ENCODE measurements at regions not wholly inside any gene's neighbourhood (a gene's known extent, or its start where the extent isn't known, plus 50 kb on each side); places are given as distances from the start of the nearest gene placed in this dataset.

DNA sequence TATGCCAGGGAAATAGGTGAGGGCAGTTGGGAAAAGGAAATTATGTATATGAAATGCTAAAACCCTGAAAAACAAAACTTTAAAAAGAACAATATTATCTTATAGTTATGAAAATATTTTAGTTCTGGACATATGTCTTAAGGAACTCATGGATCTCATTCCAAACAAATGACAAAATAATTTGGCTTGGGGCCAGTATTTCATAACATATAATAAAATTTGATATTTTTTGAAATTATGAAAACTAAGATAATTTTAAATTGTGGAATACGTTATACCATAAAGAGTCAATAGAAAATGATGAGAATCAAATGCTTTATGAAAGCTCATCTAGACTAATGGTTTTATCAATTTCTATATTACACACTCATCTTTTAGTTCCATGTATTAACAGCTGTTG is 173.8 kb upstream of the DCN start:
- no peak for TF ChIP-seq ZNF274 (IDR thresholded peaks at IDR 0.05; ENCODE audit: low read depth, low read length)
- H3K4me3 ChIP-seq (ENCODE audit: low read length), result no peak overlapping the region

DNA sequence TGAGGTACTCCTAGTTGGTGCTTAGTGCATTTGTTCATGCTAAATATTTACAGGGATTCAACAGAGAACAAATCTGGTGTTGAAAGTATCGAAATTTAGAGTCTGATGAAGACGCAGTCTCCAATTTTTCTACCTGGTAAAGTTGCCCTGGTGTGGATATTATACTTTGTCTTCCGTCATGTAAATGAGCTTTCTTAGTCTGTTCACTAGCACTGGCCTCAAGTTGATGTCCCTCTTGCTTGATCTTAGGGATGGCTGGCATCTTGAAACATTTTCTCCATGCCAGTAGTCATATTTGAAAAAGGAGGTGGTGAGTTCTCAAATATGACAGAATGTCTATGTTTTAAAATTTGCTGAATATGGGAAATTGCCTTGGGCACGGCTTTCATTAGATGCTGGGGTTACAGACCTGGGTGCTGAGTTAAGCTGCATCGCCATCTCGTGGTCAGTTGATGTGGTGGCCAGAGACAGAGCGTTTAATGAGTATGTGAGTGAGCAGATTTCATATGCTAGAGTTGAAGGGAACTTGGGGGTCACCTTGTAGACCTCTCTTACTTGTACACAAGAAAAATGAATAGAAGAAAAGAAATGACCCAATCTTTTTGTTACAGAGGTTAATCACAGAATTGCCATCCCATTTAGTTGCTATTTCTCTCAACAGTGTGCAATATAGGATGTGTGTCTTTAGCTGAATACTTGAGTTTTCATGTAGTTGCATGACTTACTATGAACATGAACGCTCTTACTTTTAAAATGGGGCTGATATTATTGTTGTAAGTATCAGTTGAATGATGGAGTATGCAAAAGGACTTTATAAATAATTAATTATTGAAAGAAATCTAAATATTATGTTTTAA is 172.8 kb upstream of the DCN start:
- no peak for TF ChIP-seq ZNF274 (IDR thresholded peaks at IDR 0.05; ENCODE audit: low read depth, low read length)
- H3K4me3 ChIP-seq (ENCODE audit: low read length), result no peak overlapping the region

DNA sequence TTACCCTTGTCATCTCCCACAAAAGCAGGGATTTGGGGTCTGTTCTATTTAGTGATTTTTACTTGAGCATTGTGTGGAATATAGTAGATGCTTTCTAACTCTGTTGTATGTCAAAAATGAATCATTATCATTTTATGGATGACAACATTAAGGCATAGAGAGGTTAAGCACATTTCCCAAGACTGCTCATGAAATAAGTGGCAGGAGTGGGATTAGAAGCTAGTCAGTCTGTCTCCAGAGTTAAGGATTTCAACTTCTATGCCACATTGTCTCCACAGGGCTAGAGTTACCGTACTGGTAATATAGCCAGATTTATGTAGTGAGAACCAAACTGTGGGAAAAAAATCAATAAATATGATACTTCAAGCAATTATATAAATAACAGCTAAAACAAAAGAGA is 170.6 kb upstream of the DCN start:
- no peak for TF ChIP-seq ZNF274 (IDR thresholded peaks at IDR 0.05; ENCODE audit: low read depth, low read length)
- no peak overlapping the region for H3K4me3 ChIP-seq (ENCODE audit: low read length)

DNA sequence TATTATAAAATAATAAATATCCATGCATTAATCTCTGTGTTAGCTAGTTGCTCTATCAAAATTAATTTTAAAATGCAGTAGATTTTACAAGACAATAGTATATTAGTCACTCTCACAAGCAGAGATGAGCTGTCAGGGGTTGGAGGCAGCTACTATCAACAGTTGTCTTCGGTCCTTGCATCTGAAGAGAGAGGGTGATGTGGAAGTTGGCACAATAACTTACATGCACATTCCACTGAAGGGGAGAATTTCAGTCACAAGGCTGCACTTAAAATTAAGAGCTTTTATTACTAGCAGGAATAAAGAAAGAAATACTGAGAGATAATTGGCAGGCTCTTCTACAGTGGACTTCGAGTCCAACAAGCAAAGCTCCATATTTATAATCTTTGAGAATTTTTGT is 166.9 kb upstream of the DCN start:
- H3K4me3 ChIP-seq (ENCODE audit: low read length), result no peak overlapping the region
- no peak for TF ChIP-seq ZNF274 (IDR thresholded peaks at IDR 0.05; ENCODE audit: low read depth, low read length)

DNA sequence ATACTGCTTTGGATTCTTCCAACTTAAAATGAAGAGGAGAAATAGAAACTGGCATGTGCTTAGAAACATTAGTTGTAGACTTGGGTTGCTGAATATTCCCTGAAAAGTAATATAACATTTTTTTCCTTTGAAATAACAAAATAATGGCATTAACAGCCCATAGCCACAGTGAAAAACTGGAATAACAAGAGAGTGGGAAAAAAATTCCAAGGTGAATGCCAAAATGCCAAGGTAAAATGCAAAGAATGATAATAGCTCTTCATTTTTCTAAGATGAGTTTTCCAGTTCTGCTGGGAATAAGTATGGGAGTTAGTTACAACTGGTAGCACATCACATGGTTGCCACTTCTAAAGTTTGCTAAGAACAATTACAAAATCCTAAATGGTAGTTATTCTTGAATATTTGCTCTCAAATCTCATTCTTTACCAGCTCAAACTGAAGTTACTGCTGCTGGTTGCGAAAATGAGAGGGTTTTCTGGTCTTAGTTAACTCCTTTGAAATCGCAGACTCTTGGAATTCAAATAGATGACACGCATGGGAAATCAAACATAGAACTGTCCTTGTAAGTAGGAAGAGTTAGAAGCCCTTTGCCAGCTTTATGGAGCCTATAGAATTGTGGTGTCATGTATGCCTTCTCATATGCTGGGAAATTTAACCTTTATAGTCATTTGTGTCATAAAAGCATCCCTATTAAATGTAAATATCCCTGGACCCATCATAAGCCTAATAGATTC is 165.0 kb upstream of the DCN start:
- H3K4me3 ChIP-seq (ENCODE audit: low read length), result no peak overlapping the region
- TF ChIP-seq ZNF274 (IDR thresholded peaks at IDR 0.05; ENCODE audit: low read depth, low read length), result no peak

DNA sequence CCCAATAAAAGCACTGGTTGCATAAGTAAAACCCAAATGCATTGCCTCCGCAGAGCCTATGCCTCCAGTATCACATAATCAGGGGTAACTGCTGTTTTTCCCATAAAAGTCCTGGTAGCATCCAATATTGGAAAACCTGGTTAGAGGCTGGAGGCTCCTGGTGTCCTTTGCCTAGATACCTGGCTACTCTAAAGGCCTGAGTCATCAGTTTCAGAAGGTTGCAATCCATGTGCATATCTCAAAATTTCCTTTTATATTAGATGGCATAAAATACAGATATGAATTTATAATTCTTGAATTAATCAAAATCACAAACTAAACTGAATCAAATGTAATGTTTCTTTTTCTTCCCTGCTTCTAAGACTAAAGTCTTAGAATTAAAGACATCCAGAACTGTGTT is 164.2 kb upstream of the DCN start:
- H3K4me3 ChIP-seq (ENCODE audit: low read length), result no peak overlapping the region
- no peak for TF ChIP-seq ZNF274 (IDR thresholded peaks at IDR 0.05; ENCODE audit: low read depth, low read length)

DNA sequence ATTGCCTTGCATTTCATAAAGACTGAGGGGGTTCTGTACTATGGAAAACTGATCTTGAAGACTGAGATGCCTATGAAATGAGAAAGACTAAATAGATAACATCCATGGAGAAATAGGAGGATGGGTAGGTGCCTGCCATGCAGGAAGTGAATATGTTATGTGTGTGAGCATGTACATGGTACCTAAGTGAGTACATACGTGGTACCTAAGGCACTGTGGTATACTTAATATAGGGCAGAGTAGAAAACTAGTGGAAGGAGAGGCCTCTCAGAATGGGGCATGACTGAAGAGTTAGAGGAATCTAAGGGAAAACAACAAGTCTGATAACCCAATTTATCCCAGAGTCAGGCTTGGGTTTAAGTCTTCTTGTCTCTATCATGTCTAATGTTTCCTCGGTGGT is 161.8 kb upstream of the DCN start:
- no peak overlapping the region for H3K4me3 ChIP-seq (ENCODE audit: low read length)
- TF ChIP-seq ZNF274 (IDR thresholded peaks at IDR 0.05; ENCODE audit: low read depth, low read length), result no peak

DNA sequence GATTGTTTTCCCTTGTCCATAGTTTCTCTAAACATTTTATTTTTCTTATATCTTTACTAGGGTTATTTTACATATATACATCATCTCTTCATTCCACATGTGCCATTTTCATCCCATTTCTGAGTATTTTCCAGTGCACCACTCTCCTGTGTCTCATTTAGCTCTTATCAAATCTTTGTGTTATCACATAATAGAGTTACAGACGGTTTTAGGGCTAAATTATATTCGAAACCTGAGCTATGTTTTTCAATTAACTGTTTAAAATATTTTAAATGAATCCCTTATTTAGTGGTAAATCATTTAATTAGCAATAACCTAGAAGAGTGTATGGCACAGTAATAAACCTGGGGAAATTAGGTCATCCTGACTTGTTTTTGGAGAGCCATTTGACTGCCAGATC is 160.4 kb upstream of the DCN start:
- no peak overlapping the region for H3K4me3 ChIP-seq (ENCODE audit: low read length)
- TF ChIP-seq ZNF274 (IDR thresholded peaks at IDR 0.05; ENCODE audit: low read depth, low read length), result no peak

DNA sequence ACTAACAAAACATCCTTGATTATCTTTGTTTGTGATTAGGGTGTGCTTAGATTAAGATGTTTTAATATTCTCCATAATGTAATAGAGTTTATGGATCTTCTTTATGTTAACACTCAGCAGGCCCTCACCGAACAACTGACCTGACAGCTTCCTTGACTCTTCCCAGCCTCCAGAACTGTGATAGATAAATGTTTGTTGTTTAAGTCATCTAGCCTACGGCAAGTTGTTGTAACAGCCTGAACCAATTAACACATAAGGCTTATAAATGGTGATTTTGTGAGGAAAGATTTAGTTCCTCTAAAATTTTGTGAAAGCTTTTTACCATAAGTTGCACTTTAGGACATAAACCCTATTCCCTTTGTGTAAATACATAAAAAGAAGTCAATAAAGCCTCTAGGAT is 156.5 kb upstream of the DCN start:
- H3K4me3 ChIP-seq (ENCODE audit: low read length), result no peak overlapping the region
- no peak for TF ChIP-seq ZNF274 (IDR thresholded peaks at IDR 0.05; ENCODE audit: low read depth, low read length)

DNA sequence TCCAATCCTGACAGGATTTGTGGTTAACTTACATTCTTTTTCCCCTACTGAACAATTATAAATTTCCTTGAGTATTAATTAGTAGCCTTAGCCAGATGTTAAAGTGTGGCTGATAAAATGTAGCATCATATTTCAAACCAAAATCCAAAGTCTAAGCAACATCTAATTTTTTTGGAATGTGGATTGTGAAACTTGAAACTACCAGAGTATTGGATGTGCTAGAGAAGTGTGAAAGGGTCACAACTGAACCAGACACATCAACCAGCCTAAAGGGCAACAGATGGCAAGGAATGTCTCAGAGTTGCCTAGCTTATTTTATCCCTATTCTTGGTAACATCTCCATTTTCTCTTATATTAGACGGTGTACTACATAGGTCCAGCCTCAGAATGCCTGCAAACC is 153.1 kb upstream of the DCN start:
- TF ChIP-seq ZNF274 (IDR thresholded peaks at IDR 0.05; ENCODE audit: low read depth, low read length), result no peak
- H3K4me3 ChIP-seq (ENCODE audit: low read length), result no peak overlapping the region

DNA sequence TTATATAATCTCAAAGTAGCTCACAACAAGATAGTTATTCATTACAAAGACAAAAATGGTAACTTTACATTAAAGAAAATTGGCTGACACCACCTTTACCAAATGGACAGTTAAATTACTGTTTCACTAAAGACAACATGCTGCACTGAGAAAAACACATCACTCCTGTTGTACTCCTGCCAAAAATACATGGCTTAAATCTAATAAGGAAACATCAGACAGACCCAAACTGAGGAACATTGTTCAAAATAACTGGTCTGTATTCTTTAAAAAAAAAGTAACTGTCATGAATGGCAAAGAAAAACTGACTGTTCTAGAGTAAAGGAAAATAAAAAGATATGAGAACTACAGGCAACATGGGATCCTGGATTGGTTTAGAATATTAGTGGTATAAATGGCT is 151.3 kb upstream of the DCN start:
- no peak overlapping the region for H3K4me3 ChIP-seq (ENCODE audit: low read length)
- no peak for TF ChIP-seq ZNF274 (IDR thresholded peaks at IDR 0.05; ENCODE audit: low read depth, low read length)

DNA sequence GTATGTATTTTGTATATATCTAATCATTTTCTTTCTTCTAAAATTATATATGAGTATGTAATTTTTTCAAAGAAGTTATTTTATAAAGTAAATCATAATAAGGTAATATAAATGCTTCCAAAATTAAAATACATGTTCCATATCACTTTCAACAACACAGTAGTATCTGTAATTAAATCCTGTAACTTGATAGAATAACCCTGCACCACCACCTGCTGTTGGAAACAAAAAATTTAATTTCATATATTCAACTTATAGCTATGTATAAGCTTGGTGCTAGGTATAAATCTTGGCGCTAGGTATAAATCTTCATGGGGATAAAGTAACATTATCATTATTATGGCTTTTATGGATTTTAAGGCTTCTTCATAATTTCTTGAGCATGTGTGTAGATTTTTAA is 149.7 kb upstream of the DCN start:
- TF ChIP-seq ZNF274 (IDR thresholded peaks at IDR 0.05; ENCODE audit: low read depth, low read length), result no peak
- no peak overlapping the region for H3K4me3 ChIP-seq (ENCODE audit: low read length)

DNA sequence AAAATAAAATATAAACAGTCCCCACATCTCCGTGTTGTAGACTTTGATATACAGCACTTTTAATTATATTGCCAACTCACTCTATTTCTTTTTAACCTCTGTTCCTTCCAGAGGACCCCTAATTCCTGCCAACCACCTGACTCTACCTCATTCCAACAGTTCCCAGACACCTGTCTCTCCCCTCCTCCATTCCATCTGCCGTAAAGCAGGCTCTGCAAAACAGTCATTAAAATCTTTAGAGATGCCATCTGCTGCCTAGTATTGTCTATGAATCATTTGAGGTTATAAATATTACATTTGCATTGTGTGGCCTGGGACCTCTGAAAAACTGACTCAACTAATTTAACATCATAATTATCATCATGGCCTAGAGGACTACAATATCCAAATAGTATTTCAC is 148.8 kb upstream of the DCN start:
- no peak overlapping the region for H3K4me3 ChIP-seq (ENCODE audit: low read length)
- TF ChIP-seq ZNF274 (IDR thresholded peaks at IDR 0.05; ENCODE audit: low read depth, low read length), result no peak

DNA sequence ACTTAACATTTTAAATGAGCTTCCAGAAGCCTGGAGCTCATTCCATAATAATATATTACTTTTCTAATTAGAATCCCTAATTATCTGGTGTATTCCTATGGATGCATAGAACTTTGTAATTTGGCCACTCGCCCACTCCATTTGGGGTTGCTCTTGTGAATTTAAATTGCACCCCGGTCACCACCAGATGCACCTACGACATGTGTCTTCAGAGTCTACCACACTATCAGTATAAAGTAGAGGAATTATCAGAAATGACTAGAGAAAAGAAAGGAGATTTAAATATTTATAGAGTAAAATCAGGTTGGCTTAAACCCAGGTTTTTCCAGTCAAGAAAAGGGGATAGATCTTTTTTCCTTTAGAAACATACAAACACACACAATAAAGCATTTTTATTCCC is 145.8 kb upstream of the DCN start:
- TF ChIP-seq ZNF274 (IDR thresholded peaks at IDR 0.05; ENCODE audit: low read depth, low read length), result no peak
- H3K4me3 ChIP-seq (ENCODE audit: low read length), result no peak overlapping the region

DNA sequence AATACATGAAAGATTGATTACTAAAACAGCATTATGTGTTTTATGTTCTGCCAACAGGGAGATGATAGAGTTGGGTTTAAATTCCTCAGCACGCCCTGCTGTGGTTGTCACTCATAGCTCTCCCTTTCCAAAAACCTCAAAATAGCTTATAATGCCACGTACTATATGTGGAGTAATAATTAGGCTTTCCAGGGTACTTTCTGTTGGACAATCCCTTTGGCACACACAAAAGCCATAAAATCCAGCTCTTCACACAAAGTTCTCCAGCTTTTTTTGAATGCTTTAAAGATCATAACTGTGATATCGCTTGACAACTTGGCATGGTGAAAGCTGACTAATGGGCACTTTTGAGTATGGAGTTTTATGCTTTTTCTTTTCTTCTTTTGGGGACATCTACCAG is 145.3 kb upstream of the DCN start:
- no peak overlapping the region for H3K4me3 ChIP-seq (ENCODE audit: low read length)
- TF ChIP-seq ZNF274 (IDR thresholded peaks at IDR 0.05; ENCODE audit: low read depth, low read length), result no peak
